ENCODE measurements at regions not wholly inside any gene's neighbourhood (a gene's known extent, or its start where the extent isn't known, plus 50 kb on each side); places are given as distances from the start of the nearest gene placed in this dataset.
A peak's percentile ranks its signal among the peaks of the same experiment; 100 is the strongest.
"Not testable (repeated sequence)": the region's sequence is repeated elsewhere in the genome, so short reads cannot be mapped to it uniquely, and the experiment has no call there.

DNA sequence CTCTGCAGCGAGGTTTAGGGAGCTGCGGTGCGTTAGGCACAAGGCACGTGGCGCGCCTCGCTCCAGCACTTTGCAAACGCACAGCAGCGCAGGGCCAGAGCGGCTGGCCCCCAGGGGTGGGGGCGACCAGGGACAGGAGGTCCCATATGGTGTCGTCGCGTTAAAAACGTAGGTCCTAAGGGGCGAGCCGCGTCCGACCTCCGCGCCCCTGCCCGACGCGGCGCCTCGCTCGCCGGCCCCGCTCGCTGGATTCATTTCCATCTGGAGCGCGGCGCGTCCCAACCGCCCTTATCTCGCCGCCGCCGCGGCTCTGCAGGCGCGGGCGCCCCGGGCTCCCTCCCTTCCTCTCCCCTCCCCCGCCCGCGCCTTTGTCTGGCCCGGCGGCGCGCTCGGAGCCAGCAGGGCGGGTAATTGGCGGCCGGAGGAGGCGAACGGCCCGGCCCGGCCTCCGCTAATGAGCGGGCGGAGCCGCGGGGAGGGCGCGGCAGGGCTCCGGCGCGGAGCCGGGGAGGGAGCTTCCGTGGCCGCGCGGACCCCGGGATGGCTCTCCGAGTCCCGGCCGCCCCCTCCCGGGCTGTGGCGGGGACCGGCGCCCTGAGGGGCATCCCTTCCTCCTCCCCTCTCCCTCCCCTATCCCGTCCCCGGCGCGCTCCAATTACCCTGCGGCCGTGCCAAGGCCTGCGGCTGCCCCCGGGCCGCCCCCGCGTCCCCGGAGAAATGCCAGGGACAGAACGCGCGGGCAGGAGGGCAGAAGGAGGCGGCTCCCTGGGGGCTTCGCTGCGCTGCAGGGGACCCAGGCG lies 409.0 kb downstream of the BCOR start:
- peak; percentile 65 to 94 for DNase-seq

DNA sequence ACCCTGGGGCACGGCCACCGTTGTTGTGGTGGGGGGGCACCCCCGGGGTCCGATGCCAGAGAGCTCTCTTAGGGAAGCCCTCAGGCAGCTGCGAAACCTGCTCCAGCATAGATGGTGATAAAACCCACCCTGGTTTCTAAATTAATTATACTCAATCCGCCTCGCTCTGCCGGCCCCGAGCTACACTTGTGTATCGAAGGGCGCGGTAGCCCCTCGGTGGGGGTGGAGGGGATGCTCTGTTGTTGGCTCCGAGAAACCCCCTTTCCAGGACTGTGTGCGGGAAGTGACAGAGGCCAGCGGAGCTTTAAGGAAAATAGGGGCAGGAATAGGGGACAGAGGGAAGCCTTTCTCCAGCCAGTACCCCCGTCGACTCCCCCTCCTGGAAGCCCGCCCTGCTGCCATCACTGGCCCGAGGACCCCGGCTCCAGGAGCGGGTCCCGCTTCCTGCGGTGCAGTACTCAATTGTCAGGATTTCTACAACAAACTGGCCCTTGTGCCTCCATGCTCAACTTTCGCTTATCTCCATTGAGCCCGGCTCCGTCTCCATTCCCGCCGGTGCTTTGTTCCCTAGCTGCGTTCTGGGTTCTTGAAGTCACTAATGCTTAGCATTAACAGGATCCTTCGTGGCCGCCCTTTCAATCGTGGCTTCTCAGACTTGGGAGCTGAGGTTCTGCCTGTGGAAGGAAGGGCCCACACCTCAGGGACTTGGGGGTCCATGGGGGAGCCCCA lies 408.2 kb downstream of the BCOR start:
- peak in 1 of 2 experiments; percentile 70 for DNase-seq

DNA sequence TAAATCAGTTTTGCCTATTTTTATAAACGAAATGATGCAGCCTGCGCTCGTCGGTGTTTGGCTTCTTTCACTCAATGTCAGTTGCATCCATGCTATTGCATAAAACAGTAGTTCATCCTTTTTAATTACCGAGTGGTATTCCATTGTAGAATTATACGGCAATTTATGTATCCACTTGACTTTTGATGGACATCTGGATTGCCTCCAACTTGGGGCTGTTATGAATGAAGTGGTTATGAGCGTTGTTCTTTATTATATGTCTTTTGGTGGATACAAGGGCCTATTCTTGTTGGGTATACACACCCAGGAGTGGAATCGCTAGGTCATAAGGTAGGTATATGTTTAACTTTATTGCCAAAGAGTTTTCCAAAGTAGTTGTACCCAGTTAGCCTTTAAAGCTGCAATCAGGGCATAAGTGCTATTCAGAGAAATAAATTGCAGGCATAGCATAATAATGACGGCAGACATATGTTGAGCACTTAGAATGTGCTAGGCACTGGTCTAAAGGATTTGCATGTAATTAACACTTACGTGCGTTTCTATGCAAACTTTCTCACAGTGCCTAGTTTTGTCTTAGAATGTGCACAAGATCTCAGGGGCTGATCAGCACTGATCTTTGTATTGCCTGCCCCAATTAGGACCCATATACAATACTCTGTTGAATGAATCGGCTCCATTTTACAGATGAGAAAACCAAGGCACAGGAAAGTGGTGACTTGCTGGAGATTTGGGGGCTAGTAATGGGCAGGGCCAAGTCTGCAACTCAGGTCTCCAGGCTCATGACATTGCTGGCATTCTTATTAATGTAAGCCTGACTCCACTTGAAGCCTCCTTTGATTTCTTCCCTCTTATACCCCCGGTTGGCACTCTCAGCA lies 407.0 kb downstream of the BCOR start:
- peak; percentile 49 for DNase-seq

DNA sequence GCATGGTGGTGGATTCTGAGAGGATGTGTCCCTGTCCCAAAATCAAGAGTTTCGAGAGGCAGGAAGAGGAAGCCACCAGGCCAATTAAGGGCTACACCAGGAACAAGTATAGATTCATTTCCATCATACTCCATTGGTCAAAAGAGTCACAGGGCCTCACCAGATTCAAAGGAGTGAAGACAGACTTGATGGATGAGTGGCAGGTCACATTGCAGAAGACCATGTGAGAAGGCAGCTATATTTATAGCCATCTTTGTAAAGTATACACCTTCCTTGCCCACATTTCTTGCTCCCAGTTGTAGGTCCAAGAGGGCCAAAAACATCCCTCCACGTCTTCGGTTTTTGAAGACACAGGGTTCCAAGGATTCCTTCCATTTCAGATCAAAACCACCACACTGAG lies 406.0 kb downstream of the BCOR start:
- DNase-seq: no peak

DNA sequence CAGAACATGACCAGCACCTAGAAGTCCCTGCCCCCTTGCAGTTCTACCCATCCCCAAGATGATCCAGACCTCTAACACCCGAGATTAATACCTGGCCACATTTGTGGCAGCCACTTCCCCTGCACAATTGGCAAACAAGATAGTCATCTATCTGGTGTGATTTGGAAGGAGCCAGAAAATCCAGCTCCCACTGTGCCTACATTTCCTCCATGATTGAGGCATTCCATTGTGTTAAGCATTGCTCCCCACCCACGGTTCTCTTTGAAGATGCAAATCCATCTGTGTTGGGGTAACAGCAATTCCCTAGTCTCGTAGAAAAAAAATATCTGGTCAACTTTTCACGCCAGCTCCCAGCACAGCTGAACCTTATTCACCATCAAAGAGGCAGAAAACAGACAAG lies 405.0 kb downstream of the BCOR start:
- no peak for DNase-seq

DNA sequence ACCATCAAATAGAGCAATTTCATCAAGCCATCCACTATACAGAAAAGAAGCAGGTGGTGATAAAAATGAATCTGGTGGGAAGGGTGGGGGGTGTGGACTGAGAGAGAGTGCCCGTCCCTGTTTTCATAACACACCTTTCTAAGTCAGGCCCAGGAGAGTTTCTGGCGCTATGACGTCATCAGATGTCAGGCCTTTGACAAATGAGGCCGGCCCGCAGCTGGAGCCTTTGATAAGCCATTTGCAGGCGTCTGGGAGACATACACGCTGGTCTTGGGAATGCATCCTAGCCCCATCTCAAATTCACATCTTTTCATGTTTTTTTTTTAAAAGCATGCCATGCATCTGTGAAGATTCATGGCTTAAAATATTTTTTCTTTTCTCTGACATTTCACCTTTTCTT lies 404.5 kb downstream of the BCOR start:
- DNase-seq: no peak

DNA sequence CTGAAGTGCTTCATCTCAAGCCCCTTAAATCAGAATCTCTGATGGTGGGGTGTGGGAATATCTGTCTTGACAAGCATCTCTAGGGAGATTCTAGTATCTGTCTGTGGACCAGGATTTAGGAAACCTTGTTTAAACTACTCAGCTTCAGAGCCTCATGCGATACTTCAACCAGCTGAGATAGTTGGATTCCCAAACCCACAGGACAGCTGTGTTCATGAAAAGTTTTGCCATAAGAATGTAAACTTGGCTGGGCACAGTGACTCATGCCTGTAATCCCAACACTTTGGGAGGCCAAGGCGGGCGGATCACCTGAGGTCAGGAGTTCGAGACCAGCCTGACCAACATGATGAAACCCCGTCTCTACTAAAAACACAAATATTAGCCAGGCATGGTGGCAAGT lies 395.1 kb downstream of the BCOR start:
- DNase-seq: not testable (repeated sequence)

DNA sequence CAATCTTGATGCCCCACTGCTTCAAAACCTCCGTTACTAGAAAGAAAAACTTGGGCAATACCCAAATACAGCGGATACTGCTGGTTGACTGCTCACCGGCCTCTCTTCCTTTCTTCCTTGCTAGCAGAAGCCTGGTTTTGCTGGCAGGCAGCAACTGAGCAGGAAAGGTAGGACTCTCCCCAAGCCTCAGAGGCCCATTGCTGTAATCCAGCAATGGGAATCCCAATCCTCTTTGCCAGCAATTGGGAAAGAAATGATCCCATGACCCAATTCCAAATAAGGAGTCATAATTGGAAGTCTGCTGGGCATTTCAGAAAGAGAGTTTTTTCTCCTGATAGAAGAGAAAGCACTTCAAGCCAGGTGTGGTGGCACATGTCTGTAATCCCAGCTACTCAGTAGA lies 394.5 kb downstream of the BCOR start:
- no peak for DNase-seq

DNA sequence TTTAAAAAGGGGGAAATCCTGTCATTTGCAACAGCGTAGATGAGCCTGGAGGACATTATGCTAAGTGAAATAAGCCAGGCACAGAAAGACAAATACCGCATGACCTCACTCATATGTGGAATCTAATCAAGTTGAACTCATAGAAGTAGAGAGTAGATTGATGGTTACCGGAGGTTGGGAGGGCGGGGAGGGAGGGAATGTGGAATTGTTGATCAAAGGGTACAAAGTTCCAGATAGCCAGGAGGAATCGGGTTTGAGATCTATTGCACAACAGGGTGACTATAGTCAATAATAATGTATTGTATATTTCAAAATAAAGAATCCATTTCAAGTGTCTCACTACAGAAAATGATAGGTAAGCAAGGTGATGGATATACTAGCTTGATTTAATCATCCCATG lies 393.2 kb downstream of the BCOR start:
- no peak for DNase-seq

DNA sequence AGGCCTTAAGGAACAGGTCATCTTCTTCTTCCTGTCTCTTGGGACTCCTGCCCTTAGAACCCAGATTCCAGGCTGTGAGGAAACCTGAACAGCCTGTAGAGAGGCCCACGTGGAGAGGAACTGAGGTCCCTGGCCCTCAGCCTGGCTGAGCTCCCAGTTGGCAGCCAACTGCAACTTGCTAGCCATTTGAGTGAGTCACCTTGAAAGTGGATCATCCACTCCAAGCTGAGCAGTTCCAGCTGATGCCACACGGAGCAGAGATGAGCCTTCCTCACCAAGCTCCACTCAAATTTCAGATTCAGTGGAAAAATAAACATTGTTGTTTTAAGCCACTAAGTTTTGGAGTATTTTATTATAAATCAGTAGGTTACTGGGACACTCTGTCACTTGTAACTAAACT lies 392.5 kb downstream of the BCOR start:
- peak in 1 of 2 experiments; percentile 39 for DNase-seq

DNA sequence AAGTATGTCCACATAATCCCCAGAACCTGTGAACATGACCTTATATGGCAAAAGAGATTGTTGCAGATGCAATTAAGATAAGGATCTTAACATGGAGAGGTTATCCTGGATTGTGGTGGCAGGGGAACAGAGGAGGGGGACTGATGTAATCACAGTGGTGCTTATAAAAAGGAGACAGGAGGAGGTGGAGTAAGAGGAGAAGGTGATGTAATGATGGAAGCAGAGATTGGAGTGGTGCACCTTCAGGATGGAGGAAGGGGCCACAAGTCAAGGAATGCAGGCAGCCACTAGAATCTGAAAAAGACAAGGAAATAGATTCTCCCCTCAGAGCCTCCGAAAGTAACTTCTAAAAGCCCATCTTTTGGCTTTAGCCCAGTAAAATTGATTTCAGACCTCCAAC lies 388.4 kb downstream of the BCOR start:
- no peak for DNase-seq

DNA sequence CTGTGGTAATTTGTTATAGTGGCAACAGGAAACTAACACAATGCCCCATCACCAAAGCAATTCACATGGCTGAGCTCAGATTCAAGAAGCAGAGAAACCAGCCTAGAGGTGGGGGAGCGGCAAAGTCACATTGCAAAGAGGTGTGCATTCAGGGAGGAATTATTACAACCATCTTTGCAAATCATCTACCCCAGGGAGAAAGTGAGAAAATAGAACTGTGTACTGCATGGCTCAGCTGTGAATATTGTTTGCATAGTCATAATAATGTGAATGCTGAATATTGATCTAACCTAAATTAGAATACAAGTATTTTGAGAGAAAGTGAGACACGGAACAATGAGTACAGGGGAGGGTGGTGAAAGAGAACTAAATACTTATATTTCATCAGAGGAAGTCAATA lies 387.9 kb downstream of the BCOR start:
- peak; percentile 66 to 73 for DNase-seq

DNA sequence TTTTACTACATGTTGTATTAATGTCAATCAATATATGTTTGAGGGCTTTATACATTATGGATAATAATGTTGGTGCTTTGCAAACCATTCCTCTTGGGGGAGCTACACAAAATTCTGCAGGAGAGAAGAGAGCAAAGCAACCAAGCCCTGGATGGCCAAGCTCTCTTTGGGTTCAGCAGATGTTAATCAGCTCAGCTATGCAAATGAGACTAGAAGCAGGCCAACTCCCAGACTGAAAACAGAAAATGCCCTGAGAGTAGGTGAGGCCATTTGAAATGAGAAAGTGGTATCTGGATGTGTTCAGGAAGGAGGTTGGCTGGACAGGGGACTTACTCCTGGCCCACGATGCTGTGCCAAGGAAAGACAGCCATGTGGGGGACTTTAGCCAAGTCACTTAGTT lies 387.0 kb downstream of the BCOR start:
- DNase-seq: peak; percentile 83 to 92

DNA sequence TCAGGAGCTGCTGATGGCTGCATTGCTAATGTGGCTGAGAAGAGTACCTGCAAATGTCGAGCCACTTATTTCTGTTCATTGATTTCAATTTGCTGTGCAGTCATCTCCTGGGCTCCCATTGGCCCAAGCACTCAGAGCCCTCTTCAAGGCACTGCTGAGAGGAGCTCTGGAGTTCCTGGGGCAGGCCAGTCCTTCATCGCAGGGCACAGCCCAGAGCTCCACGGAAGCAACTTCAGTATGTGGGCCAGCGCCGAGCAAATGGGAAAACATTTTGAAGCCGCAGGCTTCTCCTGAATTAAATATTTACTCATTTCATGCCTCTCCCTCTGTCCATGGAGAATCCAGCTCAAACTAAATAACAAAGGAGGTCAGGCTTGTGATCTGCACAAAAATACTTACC lies 383.3 kb downstream of the BCOR start:
- DNase-seq: no peak

DNA sequence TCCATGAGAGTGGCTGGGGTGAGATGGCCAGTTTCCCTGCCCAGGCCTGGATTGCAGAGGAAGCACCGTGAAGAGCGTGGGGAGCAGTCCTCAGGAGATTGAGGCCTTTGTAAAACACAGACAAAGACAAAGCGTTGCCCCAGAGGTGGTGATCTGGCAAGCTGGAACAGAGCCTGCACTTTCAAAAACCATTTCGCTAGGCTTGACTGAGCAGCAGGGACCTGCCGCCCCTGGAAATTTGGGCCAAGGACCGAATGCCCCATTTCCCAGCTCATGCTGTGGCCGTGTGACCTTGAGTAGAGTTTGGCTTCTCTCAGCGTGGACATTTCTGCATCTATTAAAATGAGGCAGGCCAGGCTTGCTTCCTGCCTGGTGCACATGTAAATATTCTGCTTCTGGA lies 381.4 kb downstream of the BCOR start:
- DNase-seq: peak in 1 of 2 experiments; percentile 31

DNA sequence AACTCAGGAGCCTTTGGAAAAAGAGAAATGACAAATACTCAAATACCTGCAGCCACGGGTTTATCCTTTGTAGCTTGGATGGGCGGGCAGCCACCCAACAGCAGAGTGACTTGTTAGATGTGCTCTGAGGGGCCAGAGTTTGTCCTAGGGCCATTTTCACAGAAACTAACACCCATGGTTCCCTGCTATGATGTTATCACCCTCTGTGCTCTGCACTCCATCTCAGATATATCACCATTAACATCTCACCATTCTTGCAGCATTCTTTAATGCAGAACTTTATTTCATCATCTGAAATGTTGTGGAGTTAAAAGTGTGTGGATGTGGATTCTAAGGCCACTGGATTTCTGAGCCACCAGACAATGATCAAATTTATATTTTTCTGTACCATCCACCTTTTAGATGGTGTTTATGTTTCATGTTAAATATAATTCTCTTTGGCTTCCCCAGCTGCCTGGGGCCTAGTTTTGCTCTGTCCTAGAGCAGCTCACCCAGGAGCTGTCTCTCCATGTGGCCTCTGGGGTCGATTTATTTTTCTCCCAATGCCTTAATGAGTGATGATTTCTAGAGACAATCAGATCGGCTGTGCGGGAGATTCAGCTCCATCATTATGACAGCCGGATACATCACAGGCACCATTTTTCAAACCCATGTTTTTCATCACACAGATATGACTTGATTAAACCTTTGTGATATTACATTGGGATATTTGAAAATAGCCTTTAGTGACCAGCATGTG lies 380.8 kb downstream of the BCOR start:
- no peak for DNase-seq

DNA sequence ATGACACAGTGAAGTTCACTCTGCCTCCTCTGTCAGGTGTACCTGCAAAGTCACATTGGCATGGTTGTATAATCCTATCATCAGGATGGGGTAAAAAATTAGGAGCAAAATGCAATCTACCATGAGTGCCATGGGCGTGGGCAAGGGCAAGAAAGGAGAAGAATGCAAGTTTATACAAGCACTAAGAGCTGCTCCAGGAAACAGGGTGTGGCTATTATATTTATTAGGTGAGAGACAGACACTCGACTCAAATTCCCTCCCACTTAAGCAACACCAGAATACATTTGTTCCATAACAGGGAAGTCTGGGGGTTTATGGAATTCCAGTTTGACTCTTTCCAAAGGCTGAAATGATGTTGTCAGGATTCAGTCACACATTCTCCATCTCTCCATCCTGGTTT lies 378.8 kb downstream of the BCOR start:
- no peak for DNase-seq

DNA sequence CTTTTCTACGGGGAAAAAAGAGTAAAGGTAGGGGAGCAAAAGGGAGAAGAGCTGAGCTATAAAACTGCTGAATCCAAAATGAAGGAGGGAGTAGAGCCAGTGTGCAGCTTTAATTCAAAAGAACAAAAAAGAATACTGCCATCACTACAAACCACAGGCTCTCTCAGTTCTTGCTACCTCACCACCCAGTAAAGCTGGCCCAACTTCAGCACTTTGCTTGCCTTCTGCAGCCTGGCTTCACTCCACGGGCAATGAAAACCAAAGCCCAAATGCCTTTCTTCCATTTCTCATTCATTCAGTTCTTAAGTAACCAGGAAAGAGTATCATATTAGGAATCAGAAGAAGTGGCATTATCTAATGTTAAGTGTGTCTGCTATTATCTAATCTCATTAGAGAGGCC lies 376.8 kb downstream of the BCOR start:
- DNase-seq: no peak

DNA sequence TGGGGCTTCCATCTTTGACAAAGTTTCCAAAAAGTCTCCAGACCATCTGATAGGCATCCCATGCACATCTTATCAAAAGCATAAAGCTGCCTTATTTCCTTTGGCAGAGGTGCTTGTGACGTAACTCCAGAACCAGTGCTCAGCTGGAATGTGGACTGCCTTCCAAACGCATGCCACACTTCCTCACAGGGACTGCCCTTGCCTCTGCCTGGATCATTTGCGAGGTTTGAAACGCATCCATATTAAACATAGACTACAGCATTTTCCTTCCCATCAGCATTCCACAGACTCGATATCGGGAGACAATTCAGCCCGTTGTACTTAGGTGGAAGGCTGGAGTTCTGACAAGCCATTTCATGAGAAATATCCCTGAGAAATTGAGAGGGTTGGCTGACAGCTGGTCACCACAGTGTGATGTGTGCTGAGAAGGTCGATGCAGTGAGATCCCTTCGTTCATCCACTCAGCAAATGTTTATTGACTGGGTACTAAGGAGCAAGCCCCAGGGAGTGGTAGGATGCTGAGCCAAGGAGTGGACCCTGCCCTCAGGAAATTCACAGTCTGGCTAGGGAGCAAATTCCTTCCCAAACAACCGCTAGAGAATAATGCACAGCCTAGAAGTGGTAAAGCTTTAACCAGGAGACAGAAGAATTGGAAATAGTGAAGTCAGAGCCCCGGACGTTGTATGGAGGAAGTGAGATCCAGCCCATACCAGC lies 376.0 kb downstream of the BCOR start:
- DNase-seq: no peak

DNA sequence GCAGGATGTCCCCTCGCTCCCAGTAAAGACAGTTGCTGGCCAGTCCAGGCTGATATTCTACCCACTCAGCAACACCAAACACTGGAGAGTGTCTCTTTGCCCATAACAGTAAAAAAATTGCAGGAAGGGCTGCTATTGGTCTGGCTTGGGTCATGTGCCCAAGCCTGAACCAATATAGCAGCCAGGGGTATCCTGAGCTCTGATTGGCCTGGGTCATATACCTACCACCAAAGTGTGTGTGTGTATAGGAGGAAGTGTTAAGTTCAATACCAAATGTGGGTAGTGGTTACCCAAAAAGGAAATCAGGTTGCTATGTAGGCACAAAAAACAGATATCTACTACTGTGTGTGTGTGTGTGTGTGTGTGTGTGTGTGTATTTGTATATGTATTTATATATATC lies 373.2 kb downstream of the BCOR start:
- DNase-seq: no peak

DNA sequence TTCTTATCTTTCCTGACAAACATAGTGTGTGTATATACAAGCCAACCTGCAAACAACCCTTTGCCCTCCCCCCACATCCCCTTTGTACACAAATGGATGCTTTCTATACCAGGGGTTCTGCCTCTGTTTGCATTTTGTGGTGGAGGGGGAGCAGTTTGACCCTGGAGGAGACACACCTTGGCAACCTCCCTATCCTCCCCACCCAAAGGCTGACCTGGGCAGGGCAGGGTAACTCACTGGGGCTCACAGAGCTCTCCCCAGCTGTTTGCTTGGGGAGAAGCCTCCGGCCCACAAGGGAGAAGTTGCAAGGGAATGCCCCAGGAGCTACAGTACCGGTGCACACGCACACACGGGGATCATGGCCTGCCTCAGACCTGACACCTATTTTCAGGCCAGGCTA lies 372.6 kb downstream of the BCOR start:
- no peak for DNase-seq

Measured in NCI-H526 (cell line).